CD14-positive monocyte (primary cell): ENCODE measurements at regions not wholly inside any gene's neighbourhood (a gene's known extent, or its start where the extent isn't known, plus 50 kb on each side); places are given as distances from the start of the nearest gene placed in this dataset.

Source experiments
- DNase-seq, 3 donors: peaks; one replicate each; pipeline ENCODE4 v3.0.0-alpha.2; 2011 to 2022
- H2AFZ ChIP-seq: 2 replicates; pipeline ENCODE4 v1.6.0; 2012; ENCODE audit warnings: mild to moderate bottlenecking, low read depth, low read length, inconsistent platforms; ENCODE audit not compliant: insufficient read depth, poor library complexity, severe bottlenecking
- H3K27ac ChIP-seq, 2 donors: 1 replicate in 1 of 2; 2 replicates in 1 of 2; pipeline ENCODE4 v1.5.1; 2012 to 2013; ENCODE audit warnings: low read length in 2 of 2, control low read depth in 1 of 2, inconsistent platforms in 1 of 2, low read depth in 1 of 2, mild to moderate bottlenecking in 1 of 2
- H3K27me3 ChIP-seq, 2 donors: one replicate each; pipeline versions ENCODE4 v1.6.0 to v1.6.1; 2011 to 2013; ENCODE audit warnings: low read length in 2 of 2; ENCODE audit not compliant: control insufficient read depth in 2 of 2, insufficient read depth in 2 of 2
- H3K36me3 ChIP-seq, 2 donors: replicated peaks in 1 of 2; 1 replicate in 1 of 2; 2 replicates in 1 of 2; pipeline versions ENCODE4 v1.5.1 to v1.6.1; 2012 to 2013; ENCODE audit warnings: low read length in 2 of 2, control low read depth in 1 of 2, inconsistent platforms in 1 of 2, mild to moderate bottlenecking in 1 of 2; ENCODE audit not compliant: insufficient read depth in 2 of 2, control insufficient read depth in 1 of 2
- H3K4me1 ChIP-seq, 2 donors: 1 replicate in 1 of 2; 2 replicates in 1 of 2; pipeline versions ENCODE4 v1.5.1 to v1.6.1; 2012 to 2013; ENCODE audit warnings: low read length in 2 of 2, control low read depth in 1 of 2, inconsistent platforms in 1 of 2, mild to moderate bottlenecking in 1 of 2, moderate library complexity in 1 of 2; ENCODE audit not compliant: insufficient read depth in 2 of 2, control insufficient read depth in 1 of 2
- H3K4me2 ChIP-seq: replicated peaks from 2 replicates; pipeline ENCODE3; 2012; ENCODE audit warnings: low read length, moderate library complexity, mild to moderate bottlenecking; ENCODE audit not compliant: poor library complexity, severe bottlenecking; ENCODE audit errors: extremely low read depth
- H3K4me3 ChIP-seq, 3 experiments: fragments of 200-600 bp in 1 of 3; sonication (generic) in 1 of 3; replicated peaks in 1 of 3; 1 replicate in 2 of 3; 2 replicates in 1 of 3; pipeline ENCODE4 v1.5.1; 2011 to 2013; ENCODE audit warnings: low read length in 3 of 3, mild to moderate bottlenecking in 3 of 3, control low read depth in 2 of 3, low read depth in 2 of 3, inconsistent platforms in 1 of 3, moderate library complexity in 1 of 3
- H3K79me2 ChIP-seq: 2 replicates; pipeline ENCODE4 v1.6.0; 2012; ENCODE audit warnings: mild to moderate bottlenecking, control low read depth, inconsistent platforms, low read length, moderate library complexity; ENCODE audit not compliant: insufficient read depth
- H3K9ac ChIP-seq: 2 replicates; pipeline ENCODE4 v1.6.0; 2017; ENCODE audit warnings: low read length, mild to moderate bottlenecking; ENCODE audit not compliant: insufficient read depth, poor library complexity, severe bottlenecking
- H3K9me3 ChIP-seq, 2 donors: replicated peaks in 1 of 2; 1 replicate in 1 of 2; 2 replicates in 1 of 2; pipeline versions ENCODE4 v1.5.1 to v1.6.1; 2012 to 2013; ENCODE audit warnings: low read length in 2 of 2, control low read depth in 1 of 2; ENCODE audit not compliant: control insufficient read depth in 1 of 2, insufficient read depth in 1 of 2
- H4K20me1 ChIP-seq: 2 replicates; pipeline ENCODE4 v1.6.0; 2012; ENCODE audit warnings: mild to moderate bottlenecking, low read length, control low read depth, moderate library complexity; ENCODE audit not compliant: insufficient read depth
- H3K27ac Mint-ChIP-seq, 7 donors: one replicate each; pipeline ENCODE4 v1.8.0; 2020; ENCODE audit warnings: mild to moderate bottlenecking in 7 of 7, mixed read lengths in 7 of 7, moderate library complexity in 6 of 7, inconsistent platforms in 2 of 7
- H3K27me3 Mint-ChIP-seq, 3 donors: one replicate each; pipeline ENCODE4 v1.8.0; 2021 to 2022; ENCODE audit warnings: low read depth in 3 of 3, mild to moderate bottlenecking in 3 of 3, mixed read lengths in 3 of 3, moderate library complexity in 3 of 3, inconsistent platforms in 1 of 3
- H3K36me3 Mint-ChIP-seq, 2 donors: one replicate each; pipeline ENCODE4 v1.8.0; 2020; ENCODE audit warnings: mixed read lengths in 2 of 2, inconsistent platforms in 1 of 2, mild to moderate bottlenecking in 1 of 2
- H3K4me1 Mint-ChIP-seq: one replicate; pipeline ENCODE4 v1.8.0; 2020; ENCODE audit warnings: mild to moderate bottlenecking, mixed read lengths
- H3K4me3 Mint-ChIP-seq, 2 donors: one replicate each; pipeline ENCODE4 v1.8.0; 2020; ENCODE audit warnings: mild to moderate bottlenecking in 2 of 2, mixed read lengths in 2 of 2, moderate library complexity in 1 of 2
- H3K9me3 Mint-ChIP-seq, 7 donors: one replicate each; pipeline ENCODE4 v1.8.0; 2020 to 2022; ENCODE audit warnings: mixed read lengths in 7 of 7, mild to moderate bottlenecking in 6 of 7, moderate library complexity in 6 of 7, inconsistent platforms in 2 of 7
- WGBS: methylation state at CpG from one replicate; pipeline ENCODE4 v1.1.5; 2013; ENCODE audit warnings: missing lambda C conversion rate; ENCODE audit not compliant: insufficient coverage; 5-methylcytosine and 5-hydroxymethylcytosine counted together
- intact Hi-C, 2 donors: fragments of 100-400 bp; cut with micrococcal nuclease; formaldehyde crosslinking; loops; one replicate each; pipeline versions ENCODE4 v1.15.0 to v1.15.1; 2023
- TF ChIP-seq, protein P1 (sequence below): fragments of 200-600 bp; IDR thresholded peaks from one replicate; pipeline ENCODE4 v1.8.0; 2022; ENCODE audit warnings: antibody characterized with exemption, mild to moderate bottlenecking

DNA sequence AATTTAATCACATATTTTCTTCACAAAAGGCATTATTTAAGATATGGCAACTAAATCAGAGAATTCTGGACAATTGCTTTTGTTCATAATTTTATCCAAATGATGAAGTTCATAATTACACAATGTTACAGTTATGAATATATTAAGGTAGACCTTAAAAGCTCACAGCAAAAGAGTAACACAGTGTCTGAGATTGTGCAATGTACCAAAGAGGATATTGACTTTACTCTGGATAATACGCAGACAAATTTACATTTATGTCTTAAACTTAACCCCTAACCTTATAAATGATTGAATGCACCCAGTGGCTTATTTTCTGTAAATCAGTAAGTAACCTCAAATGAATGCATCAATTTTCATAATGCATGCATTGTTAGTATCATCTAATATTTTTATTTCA lies 216.2 kb upstream of the SAMSN1 start:
- no CpG with 5 or more reads among the region's 1 CpG for WGBS
- peak overlapping the region; percentile 75 for H2AFZ ChIP-seq

DNA sequence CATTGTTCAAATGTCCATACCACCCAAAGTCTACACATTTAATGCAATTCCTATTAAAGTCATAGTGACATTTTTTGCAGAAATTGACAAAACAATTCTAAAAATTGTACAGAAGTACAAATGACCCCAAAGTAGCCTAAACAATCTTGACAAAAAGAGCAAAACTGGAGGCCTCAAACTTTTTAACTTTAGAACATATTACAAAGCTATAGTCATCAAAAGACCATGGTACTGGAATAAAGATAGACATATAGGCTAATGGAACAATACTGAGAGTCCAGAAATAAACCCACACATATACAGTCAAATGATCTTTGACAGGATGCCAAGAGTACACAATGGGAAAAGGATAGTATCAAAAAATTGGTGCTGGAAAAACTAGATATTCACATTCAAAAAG lies 213.2 kb upstream of the SAMSN1 start:
- intact Hi-C loops = no loop called here
- Histone ChIP-seq H3K9ac (no peak overlapping the region), H3K4me2 (no peak overlapping the region), H3K4me1 (peaks cover 19 to 27% of the 10 kb centered on the region in 2 donors), H3K27me3 (no peaks in the 10 kb centered on the region), H3K27ac (no peak overlapping the region), H3K36me3 (no peaks in the 10 kb centered on the region), H3K79me2 (no peaks in the 10 kb centered on the region), H3K9me3 (no peaks in the 10 kb centered on the region), H3K4me3 (no peak overlapping the region), H2AFZ (no peak overlapping the region), H4K20me1 (no peaks in the 10 kb centered on the region)
- Mint-ChIP-seq H3K9me3 (peaks cover 0 to 4% (median 1%) of the 10 kb centered on the region in 7 donors), H3K27ac (no peak overlapping the region), H3K4me3 (no peak overlapping the region), H3K4me1 (peaks cover 9% of the 10 kb centered on the region), H3K36me3 (peaks cover 2 to 5% of the 10 kb centered on the region in 2 donors), H3K27me3 (no peaks in the 10 kb centered on the region)
- DNase-seq = no peak
- TF ChIP-seq, protein P1, sequence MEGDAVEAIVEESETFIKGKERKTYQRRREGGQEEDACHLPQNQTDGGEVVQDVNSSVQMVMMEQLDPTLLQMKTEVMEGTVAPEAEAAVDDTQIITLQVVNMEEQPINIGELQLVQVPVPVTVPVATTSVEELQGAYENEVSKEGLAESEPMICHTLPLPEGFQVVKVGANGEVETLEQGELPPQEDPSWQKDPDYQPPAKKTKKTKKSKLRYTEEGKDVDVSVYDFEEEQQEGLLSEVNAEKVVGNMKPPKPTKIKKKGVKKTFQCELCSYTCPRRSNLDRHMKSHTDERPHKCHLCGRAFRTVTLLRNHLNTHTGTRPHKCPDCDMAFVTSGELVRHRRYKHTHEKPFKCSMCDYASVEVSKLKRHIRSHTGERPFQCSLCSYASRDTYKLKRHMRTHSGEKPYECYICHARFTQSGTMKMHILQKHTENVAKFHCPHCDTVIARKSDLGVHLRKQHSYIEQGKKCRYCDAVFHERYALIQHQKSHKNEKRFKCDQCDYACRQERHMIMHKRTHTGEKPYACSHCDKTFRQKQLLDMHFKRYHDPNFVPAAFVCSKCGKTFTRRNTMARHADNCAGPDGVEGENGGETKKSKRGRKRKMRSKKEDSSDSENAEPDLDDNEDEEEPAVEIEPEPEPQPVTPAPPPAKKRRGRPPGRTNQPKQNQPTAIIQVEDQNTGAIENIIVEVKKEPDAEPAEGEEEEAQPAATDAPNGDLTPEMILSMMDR = no peak

More for the DNA sequence above, 216.2 kb upstream of the SAMSN1 start:
- Histone ChIP-seq H3K4me2 (peak overlapping the region; percentile 73), H3K36me3 (no peaks in the 10 kb centered on the region), H3K9me3 (no peaks in the 10 kb centered on the region), H3K79me2 (no peaks in the 10 kb centered on the region), H4K20me1 (no peaks in the 10 kb centered on the region), H3K27ac (peak overlapping the region; percentile 46 to 82), H3K4me1 (peaks cover 19 to 27% of the 10 kb centered on the region in 2 donors), H3K9ac (no peak overlapping the region), H3K4me3 (peak overlapping the region; percentile 27 to 63 (median 61)), H3K27me3 (no peaks in the 10 kb centered on the region)
- intact Hi-C loops = loop anchor here in 1 of 2 donors (10.0 kb wide), 1 partner anchor 358 kb away; no protein-coding TSS in a partner anchor
- no peak overlapping the region for H3K4me3 Mint-ChIP-seq
- H3K27ac Mint-ChIP-seq = peak overlapping the region in 1 of 7 donors; percentile 38
- TF ChIP-seq, protein P1 = no peak
- peaks cover 9% of the 10 kb centered on the region for H3K4me1 Mint-ChIP-seq
- H3K27me3 Mint-ChIP-seq = peaks cover 0 to 1% (median 0%) of the 10 kb centered on the region in 3 donors
- peaks cover 0 to 5% (median 0%) of the 10 kb centered on the region in 7 donors for H3K9me3 Mint-ChIP-seq
- peak in 1 of 3 donors; percentile 30 for DNase-seq
- peaks cover 2 to 5% of the 10 kb centered on the region in 2 donors for H3K36me3 Mint-ChIP-seq
